Omental fat pad (tissue), 3 donors: ENCODE measurements at regions not wholly inside any gene's neighbourhood (a gene's known extent, or its start where the extent isn't known, plus 50 kb on each side); places are given as distances from the start of the nearest gene placed in this dataset.
"Not testable (repeated sequence)": the region's sequence is repeated elsewhere in the genome, so short reads cannot be mapped to it uniquely, and the experiment has no call there.

Experiments used
- ATAC-seq: fragments of 150-250 bp; one replicate; pipeline ENCODE4 v1.9.1; 2016; ENCODE audit warnings: mild to moderate bottlenecking, moderate library complexity; ENCODE audit not compliant: low FRiP score
- DNase-seq: peaks from one replicate; pipeline ENCODE4 v3.0.0-alpha.2; 2019; ENCODE audit warnings: low spot score
- TF ChIP-seq, protein P1 (sequence below), 3 donors: fragments of 450-650 bp; IDR thresholded peaks; one replicate each; pipeline ENCODE4 v1.5.1; 2016 to 2017; ENCODE audit warnings: antibody characterized with exemption in 3 of 3, mild to moderate bottlenecking in 3 of 3, moderate library complexity in 2 of 3

DNA sequence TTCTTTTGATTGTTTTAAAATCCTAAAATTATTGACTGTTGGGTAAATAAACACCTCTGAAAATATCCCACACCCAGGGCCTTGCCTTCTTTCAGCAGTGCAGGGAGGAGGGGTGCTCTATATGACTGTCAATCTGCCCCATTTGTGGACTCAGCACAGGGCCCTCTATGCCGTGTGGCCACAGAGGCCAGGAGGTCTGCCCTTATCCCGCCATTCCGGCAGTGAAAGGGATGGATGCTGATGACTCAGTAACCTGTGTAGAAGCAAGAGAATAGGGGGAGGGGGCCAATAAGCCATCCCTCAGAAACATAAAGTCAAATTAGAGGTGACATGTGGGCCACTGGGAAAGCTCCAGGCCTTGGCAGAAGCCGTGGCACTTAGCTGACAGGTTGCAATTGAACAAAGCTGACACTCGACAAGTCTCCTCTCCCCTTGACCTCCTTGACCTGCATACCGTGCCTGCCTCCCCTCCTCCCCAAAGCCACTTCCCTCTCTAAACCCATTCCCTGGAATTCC is 281.4 kb upstream of the DYNLRB2 start:
- no peak for ATAC-seq
- TF ChIP-seq, protein P1, sequence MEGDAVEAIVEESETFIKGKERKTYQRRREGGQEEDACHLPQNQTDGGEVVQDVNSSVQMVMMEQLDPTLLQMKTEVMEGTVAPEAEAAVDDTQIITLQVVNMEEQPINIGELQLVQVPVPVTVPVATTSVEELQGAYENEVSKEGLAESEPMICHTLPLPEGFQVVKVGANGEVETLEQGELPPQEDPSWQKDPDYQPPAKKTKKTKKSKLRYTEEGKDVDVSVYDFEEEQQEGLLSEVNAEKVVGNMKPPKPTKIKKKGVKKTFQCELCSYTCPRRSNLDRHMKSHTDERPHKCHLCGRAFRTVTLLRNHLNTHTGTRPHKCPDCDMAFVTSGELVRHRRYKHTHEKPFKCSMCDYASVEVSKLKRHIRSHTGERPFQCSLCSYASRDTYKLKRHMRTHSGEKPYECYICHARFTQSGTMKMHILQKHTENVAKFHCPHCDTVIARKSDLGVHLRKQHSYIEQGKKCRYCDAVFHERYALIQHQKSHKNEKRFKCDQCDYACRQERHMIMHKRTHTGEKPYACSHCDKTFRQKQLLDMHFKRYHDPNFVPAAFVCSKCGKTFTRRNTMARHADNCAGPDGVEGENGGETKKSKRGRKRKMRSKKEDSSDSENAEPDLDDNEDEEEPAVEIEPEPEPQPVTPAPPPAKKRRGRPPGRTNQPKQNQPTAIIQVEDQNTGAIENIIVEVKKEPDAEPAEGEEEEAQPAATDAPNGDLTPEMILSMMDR (IDR thresholded peaks at IDR 0.05): no peak
- DNase-seq: no peak

DNA sequence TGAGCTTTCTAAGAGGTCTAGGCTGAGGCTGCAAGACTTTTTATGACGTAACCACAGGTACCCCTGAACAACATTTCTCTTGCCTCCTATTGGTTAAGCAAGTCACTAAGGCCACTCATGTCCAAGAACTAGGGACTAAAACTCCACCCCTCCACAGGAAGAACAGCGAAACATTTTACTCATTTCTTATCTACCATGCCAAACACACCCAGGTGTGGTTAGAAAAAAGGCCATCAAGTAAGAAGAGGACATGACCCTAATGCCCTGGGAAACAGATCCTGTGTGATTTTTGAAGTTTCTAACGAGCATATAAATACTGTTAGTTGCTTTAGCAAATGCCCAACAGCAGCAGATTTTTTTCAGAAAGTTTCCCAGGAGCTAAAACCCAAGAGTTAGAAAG is 282.4 kb upstream of the DYNLRB2 start:
- TF ChIP-seq, protein P1 (IDR thresholded peaks at IDR 0.05): no peak
- no peak for DNase-seq
- no peak for ATAC-seq

- no peak for DNase-seq
- TF ChIP-seq, protein P1 (IDR thresholded peaks at IDR 0.05): no peak
- no peak for ATAC-seq
Measured at GRCh38 chr16:80254970-80255369, 285.8 kb upstream of the DYNLRB2 start.

DNA sequence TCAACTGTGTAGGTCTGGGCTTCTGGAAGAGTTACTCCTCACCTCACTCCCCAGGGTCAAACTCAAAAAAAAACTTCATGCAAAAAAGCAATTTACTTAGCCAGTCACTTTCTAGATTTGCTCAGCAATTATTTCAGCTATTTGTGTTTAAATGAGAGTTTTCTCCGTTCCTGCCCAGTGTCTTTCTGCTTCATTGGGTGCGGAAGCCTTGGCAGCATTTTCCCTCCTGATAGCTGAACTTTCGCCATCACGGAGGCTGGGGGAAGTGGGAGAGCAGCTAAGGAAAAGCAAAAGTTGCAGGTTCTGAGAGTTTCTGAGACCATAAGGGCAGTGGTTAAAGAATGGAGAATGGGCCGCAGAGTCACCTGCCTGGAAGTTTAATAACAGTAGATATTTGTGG is 287.1 kb upstream of the DYNLRB2 start:
- ATAC-seq (no peak), DNase-seq (no peak)
- TF ChIP-seq, protein P1 (IDR thresholded peaks at IDR 0.05): no peak

DNA sequence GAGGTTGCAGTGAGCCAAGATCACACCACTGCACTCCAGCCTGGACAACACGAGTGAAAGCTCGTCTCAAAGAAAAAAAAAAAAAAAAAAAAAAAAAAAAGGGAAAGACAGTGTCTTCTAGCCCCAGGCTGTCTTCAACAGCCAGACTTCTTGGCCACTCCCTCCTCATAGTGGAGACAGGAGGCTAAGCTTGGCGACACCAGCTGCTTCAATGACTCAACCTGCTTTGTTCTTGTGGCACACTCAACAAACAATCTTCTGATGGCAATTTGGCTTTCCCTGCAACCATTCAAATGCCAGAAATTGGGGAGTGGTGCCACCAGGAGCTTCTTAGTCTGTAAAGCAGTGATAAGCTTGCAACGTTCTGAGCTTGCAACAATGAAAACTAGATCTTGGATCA is 290.4 kb upstream of the DYNLRB2 start:
- DNase-seq (no peak), ATAC-seq (no peak)
- TF ChIP-seq, protein P1 (IDR thresholded peaks at IDR 0.05): no peak

DNA sequence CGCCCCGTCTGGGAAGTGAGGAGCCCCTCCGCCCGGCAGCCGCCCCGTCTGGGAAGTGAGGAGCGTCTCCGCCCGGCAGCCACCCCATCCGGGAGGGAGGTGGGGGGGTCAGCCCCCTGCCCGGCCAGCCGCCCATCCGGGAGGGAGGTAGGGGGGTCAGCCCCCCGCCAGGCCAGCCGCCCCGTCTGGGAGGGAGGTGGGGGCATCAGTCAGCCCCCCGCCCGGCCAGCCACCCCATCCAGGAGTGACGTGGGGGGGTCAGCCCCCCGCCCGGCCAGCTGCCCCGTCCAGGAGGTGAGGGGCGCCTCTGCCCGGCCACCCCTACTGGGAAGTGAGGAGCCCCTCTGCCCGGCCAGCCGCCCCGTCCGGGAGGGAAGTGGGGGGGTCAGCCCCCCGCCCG is 297.5 kb upstream of the DYNLRB2 start:
- DNase-seq, ATAC-seq: not testable (repeated sequence)

DNA sequence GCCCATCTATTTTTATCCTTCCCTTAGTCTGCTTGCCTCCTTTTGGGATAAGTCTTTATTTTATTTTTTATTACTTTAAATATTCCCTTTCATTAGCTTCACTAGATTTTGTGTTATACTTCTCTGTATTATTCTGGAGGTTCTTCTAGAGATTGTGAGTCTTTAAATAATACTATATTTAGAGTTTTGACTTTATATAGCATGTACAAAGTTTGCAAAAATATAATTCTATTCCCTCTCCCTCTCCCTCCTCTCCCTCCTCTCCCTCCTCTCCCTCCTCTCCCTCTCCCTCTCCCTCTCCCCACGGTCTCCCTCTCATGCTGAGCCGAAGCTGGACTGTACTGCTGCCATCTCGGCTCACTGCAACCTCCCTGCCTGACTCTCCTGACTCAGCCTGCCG is 298.5 kb upstream of the DYNLRB2 start:
- not testable (repeated sequence) for DNase-seq, ATAC-seq

- no peak for ATAC-seq
- TF ChIP-seq, protein P1 (IDR thresholded peaks at IDR 0.05): no peak
Measured at GRCh38 chr16:80233097-80233835, 307.5 kb upstream of the DYNLRB2 start.

More at GRCh38 chr16:80233097-80233835, 307.5 kb upstream of the DYNLRB2 start:
- DNase-seq: no peak
